ENCODE measurements at regions not wholly inside any gene's neighbourhood (a gene's known extent, or its start where the extent isn't known, plus 50 kb on each side); places are given as distances from the start of the nearest gene placed in this dataset.

DNA sequence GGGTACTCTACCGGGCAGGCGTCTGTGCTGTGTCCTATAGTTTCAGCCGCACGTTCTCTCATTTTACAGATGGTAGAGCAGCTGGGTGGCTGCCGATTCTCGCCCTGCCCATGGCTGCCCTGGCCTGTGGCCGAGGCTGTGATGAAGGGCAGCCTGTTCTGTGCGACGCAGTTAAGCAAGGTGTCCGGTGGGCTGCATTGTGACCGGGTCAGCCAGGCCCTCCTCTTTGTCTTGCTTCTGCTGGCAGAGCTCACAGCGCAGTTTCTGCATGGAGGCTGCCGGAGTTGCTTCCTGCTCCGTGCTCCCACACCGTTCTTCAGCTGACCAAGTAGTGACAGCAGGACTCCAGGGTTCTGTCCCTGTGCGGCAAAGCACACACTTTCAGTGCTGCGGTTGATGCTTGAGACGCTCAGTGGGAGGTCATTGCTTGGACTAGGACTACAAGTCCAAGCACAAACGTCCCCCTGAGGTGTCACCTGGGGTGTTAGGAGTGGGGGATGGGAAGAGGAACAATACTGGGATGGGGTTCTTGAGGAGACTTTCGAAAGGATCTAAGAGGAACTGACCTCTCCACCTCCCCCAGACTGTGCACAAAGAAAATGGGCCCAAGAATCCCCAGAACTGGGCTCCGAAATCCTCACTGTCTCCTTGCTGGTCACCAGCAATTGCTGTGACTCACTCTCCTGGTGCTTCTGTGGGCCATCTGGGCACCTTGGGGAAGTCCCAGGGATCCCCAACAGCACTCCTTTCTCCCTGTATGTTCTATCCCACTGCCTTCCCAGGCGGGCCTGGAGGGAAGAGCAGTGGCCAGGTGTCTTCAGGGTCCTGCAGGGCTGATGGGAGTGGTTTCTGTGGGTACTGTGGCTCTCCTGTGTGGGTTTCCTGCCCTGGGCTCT, 58.2 kb downstream of the GADD45G start:
- no peak overlapping the region for H3K4me3 ChIP-seq (ENCODE audit: low read length in 2 of 2)
- H3K36me3 ChIP-seq (ENCODE audit: control insufficient read depth in 2 of 2, insufficient read depth in 2 of 2, low read length in 2 of 2) = no peaks in the 10 kb centered on the region
- peaks cover 53 to 61% of the 10 kb centered on the region in 2 donors for H3K4me1 ChIP-seq (ENCODE audit: control insufficient read depth in 2 of 2, insufficient read depth in 2 of 2, low read length in 2 of 2)
- H3K27ac ChIP-seq (ENCODE audit: low read depth in 2 of 2, low read length in 2 of 2) = peak overlapping the region; percentile 77 to 84
- H3K9me3 ChIP-seq (ENCODE audit: control insufficient read depth in 2 of 2, low read length in 2 of 2) = no peaks in the 10 kb centered on the region
- H3K9ac ChIP-seq (ENCODE audit: low read depth in 1 of 2, low read length in 2 of 2) = peak overlapping the region in 1 of 2 donors; percentile 67
- no peaks in the 10 kb centered on the region for H3K27me3 ChIP-seq (ENCODE audit: control insufficient read depth in 2 of 2, insufficient read depth in 2 of 2, low read length in 2 of 2)

GRCh38 chr9:89663614-89663970, 58.8 kb downstream of the GADD45G start:
- Histone ChIP-seq H3K4me1 (ENCODE audit: control insufficient read depth in 2 of 2, insufficient read depth in 2 of 2, low read length in 2 of 2) (peaks cover 59 to 64% of the 10 kb centered on the region in 2 donors), H3K9me3 (ENCODE audit: control insufficient read depth in 2 of 2, low read length in 2 of 2) (no peaks in the 10 kb centered on the region), H3K27ac (ENCODE audit: low read depth in 2 of 2, low read length in 2 of 2) (peak overlapping the region; percentile 38 to 75), H3K9ac (ENCODE audit: low read depth in 1 of 2, low read length in 2 of 2) (peak overlapping the region in 1 of 2 donors; percentile 36), H3K36me3 (ENCODE audit: control insufficient read depth in 2 of 2, insufficient read depth in 2 of 2, low read length in 2 of 2) (no peaks in the 10 kb centered on the region), H3K4me3 (ENCODE audit: low read length in 2 of 2) (no peak overlapping the region), H3K27me3 (ENCODE audit: control insufficient read depth in 2 of 2, insufficient read depth in 2 of 2, low read length in 2 of 2) (no peaks in the 10 kb centered on the region)

DNA sequence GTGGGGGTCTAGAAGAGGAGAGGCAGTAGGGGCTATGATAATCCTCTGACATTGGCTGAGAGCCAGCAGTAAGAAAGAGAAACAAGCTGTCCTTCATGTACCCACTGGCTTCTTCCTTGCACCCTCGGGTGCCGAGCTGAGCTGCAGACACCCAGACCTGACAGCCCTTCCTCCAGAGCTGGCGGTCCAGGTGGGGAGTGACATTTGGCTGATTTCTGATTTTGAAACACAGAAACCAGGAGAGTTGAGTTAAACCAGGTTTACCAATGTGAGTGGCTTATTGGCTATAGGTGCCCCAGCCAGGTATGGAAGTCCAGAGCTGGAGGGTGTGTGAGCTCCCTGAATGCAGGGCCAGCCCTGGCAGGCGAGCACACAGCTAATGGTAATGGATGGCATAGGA, 59.2 kb downstream of the GADD45G start:
- Histone ChIP-seq H3K9me3 (ENCODE audit: control insufficient read depth in 2 of 2, low read length in 2 of 2) (no peaks in the 10 kb centered on the region), H3K36me3 (ENCODE audit: control insufficient read depth in 2 of 2, insufficient read depth in 2 of 2, low read length in 2 of 2) (no peaks in the 10 kb centered on the region), H3K27ac (ENCODE audit: low read depth in 2 of 2, low read length in 2 of 2) (peak overlapping the region; percentile 75 to 78), H3K4me3 (ENCODE audit: low read length in 2 of 2) (no peak overlapping the region), H3K9ac (ENCODE audit: low read depth in 1 of 2, low read length in 2 of 2) (peak overlapping the region in 1 of 2 donors; percentile 36), H3K4me1 (ENCODE audit: control insufficient read depth in 2 of 2, insufficient read depth in 2 of 2, low read length in 2 of 2) (peaks cover 63 to 65% of the 10 kb centered on the region in 2 donors), H3K27me3 (ENCODE audit: control insufficient read depth in 2 of 2, insufficient read depth in 2 of 2, low read length in 2 of 2) (no peaks in the 10 kb centered on the region)

GRCh38 chr9:89664896-89665329, 60.1 kb downstream of the GADD45G start:
- Histone ChIP-seq H3K4me1 (ENCODE audit: control insufficient read depth in 2 of 2, insufficient read depth in 2 of 2, low read length in 2 of 2) (peaks cover 63 to 66% of the 10 kb centered on the region in 2 donors), H3K4me3 (ENCODE audit: low read length in 2 of 2) (no peak overlapping the region), H3K9ac (ENCODE audit: low read depth in 1 of 2, low read length in 2 of 2) (peak overlapping the region in 1 of 2 donors; percentile 2), H3K27ac (ENCODE audit: low read depth in 2 of 2, low read length in 2 of 2) (peak overlapping the region; percentile 75 to 78), H3K27me3 (ENCODE audit: control insufficient read depth in 2 of 2, insufficient read depth in 2 of 2, low read length in 2 of 2) (no peaks in the 10 kb centered on the region), H3K9me3 (ENCODE audit: control insufficient read depth in 2 of 2, low read length in 2 of 2) (no peaks in the 10 kb centered on the region), H3K36me3 (ENCODE audit: control insufficient read depth in 2 of 2, insufficient read depth in 2 of 2, low read length in 2 of 2) (no peaks in the 10 kb centered on the region)

DNA sequence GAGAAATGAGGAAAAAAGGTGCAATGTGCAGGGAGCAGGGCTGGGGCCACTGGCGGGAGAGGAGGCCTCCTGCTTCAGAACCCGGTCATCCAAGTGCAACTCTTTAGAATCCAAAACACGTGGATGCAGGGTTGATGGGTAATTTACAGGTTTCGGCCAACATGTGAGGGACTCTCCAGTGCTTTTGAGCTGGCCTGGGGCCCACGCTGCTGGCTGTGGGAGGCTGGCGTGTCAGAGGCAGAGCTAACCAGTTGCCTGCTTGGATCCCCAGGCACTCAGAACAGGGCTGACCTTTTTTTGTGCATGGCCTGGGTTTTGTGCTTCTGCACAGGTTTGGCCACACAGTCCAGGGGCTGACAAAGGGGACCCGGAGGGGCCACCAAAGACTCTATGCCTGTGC, 61.6 kb downstream of the GADD45G start:
- no peaks in the 10 kb centered on the region for H3K27me3 ChIP-seq (ENCODE audit: control insufficient read depth in 2 of 2, insufficient read depth in 2 of 2, low read length in 2 of 2)
- H3K9me3 ChIP-seq (ENCODE audit: control insufficient read depth in 2 of 2, low read length in 2 of 2) = no peaks in the 10 kb centered on the region
- no peak overlapping the region for H3K9ac ChIP-seq (ENCODE audit: low read depth in 1 of 2, low read length in 2 of 2)
- no peak overlapping the region for H3K27ac ChIP-seq (ENCODE audit: low read depth in 2 of 2, low read length in 2 of 2)
- peaks cover 58 to 74% of the 10 kb centered on the region in 2 donors for H3K4me1 ChIP-seq (ENCODE audit: control insufficient read depth in 2 of 2, insufficient read depth in 2 of 2, low read length in 2 of 2)
- no peaks in the 10 kb centered on the region for H3K36me3 ChIP-seq (ENCODE audit: control insufficient read depth in 2 of 2, insufficient read depth in 2 of 2, low read length in 2 of 2)
- H3K4me3 ChIP-seq (ENCODE audit: low read length in 2 of 2) = no peak overlapping the region

DNA sequence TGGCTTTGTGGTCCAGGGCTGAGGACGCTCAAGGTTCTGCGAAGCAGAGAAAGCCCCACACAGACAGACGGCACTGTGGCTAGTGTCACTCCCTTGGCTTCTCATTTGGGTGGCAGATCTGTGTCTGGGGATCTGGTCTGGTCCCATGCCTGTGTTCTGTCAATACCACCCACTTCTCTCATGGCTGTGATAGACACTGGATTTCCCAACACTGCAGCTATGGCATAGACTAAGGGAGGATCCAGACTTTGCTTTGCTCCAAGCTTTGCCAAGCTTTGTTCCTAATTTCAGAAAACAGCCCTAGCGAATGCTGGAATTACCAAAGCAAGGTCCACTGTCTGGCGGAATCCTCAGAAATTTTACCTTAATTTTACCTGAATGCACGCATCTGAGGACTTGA, 62.1 kb downstream of the GADD45G start:
- Histone ChIP-seq H3K27ac (ENCODE audit: low read depth in 2 of 2, low read length in 2 of 2) (peak overlapping the region in 1 of 2 donors; percentile 45), H3K36me3 (ENCODE audit: control insufficient read depth in 2 of 2, insufficient read depth in 2 of 2, low read length in 2 of 2) (no peaks in the 10 kb centered on the region), H3K4me1 (ENCODE audit: control insufficient read depth in 2 of 2, insufficient read depth in 2 of 2, low read length in 2 of 2) (peaks cover 54 to 68% of the 10 kb centered on the region in 2 donors), H3K27me3 (ENCODE audit: control insufficient read depth in 2 of 2, insufficient read depth in 2 of 2, low read length in 2 of 2) (no peaks in the 10 kb centered on the region), H3K9me3 (ENCODE audit: control insufficient read depth in 2 of 2, low read length in 2 of 2) (no peaks in the 10 kb centered on the region), H3K4me3 (ENCODE audit: low read length in 2 of 2) (no peak overlapping the region), H3K9ac (ENCODE audit: low read depth in 1 of 2, low read length in 2 of 2) (no peak overlapping the region)

- Histone ChIP-seq H3K9ac (ENCODE audit: low read depth in 1 of 2, low read length in 2 of 2) (peak overlapping the region in 1 of 2 donors; percentile 27), H3K4me1 (ENCODE audit: control insufficient read depth in 2 of 2, insufficient read depth in 2 of 2, low read length in 2 of 2) (peaks cover 48 to 61% of the 10 kb centered on the region in 2 donors), H3K27ac (ENCODE audit: low read depth in 2 of 2, low read length in 2 of 2) (peak overlapping the region; percentile 45 to 52), H3K4me3 (ENCODE audit: low read length in 2 of 2) (no peak overlapping the region), H3K36me3 (ENCODE audit: control insufficient read depth in 2 of 2, insufficient read depth in 2 of 2, low read length in 2 of 2) (no peaks in the 10 kb centered on the region), H3K9me3 (ENCODE audit: control insufficient read depth in 2 of 2, low read length in 2 of 2) (no peaks in the 10 kb centered on the region), H3K27me3 (ENCODE audit: control insufficient read depth in 2 of 2, insufficient read depth in 2 of 2, low read length in 2 of 2) (no peaks in the 10 kb centered on the region)
These were observed 62.9 kb downstream of the GADD45G start for GRCh38 chr9:89667726-89668125.

- Histone ChIP-seq H3K9me3 (ENCODE audit: control insufficient read depth in 2 of 2, low read length in 2 of 2) (no peaks in the 10 kb centered on the region), H3K4me3 (ENCODE audit: low read length in 2 of 2) (no peak overlapping the region), H3K9ac (ENCODE audit: low read depth in 1 of 2, low read length in 2 of 2) (peak overlapping the region in 1 of 2 donors; percentile 27), H3K4me1 (ENCODE audit: control insufficient read depth in 2 of 2, insufficient read depth in 2 of 2, low read length in 2 of 2) (peaks cover 43 to 56% of the 10 kb centered on the region in 2 donors), H3K27me3 (ENCODE audit: control insufficient read depth in 2 of 2, insufficient read depth in 2 of 2, low read length in 2 of 2) (no peaks in the 10 kb centered on the region), H3K36me3 (ENCODE audit: control insufficient read depth in 2 of 2, insufficient read depth in 2 of 2, low read length in 2 of 2) (no peaks in the 10 kb centered on the region), H3K27ac (ENCODE audit: low read depth in 2 of 2, low read length in 2 of 2) (peak overlapping the region; percentile 45 to 52)
These were observed 63.5 kb downstream of the GADD45G start for GRCh38 chr9:89668216-89668865.

GRCh38 chr9:89668866-89669246, 64.0 kb downstream of the GADD45G start:
- H3K27ac ChIP-seq (ENCODE audit: low read depth in 2 of 2, low read length in 2 of 2) = peak overlapping the region; percentile 45 to 52
- no peaks in the 10 kb centered on the region for H3K36me3 ChIP-seq (ENCODE audit: control insufficient read depth in 2 of 2, insufficient read depth in 2 of 2, low read length in 2 of 2)
- H3K9me3 ChIP-seq (ENCODE audit: control insufficient read depth in 2 of 2, low read length in 2 of 2) = no peaks in the 10 kb centered on the region
- H3K9ac ChIP-seq (ENCODE audit: low read depth in 1 of 2, low read length in 2 of 2) = no peak overlapping the region
- H3K4me3 ChIP-seq (ENCODE audit: low read length in 2 of 2) = no peak overlapping the region
- peaks cover 38 to 54% of the 10 kb centered on the region in 2 donors for H3K4me1 ChIP-seq (ENCODE audit: control insufficient read depth in 2 of 2, insufficient read depth in 2 of 2, low read length in 2 of 2)
- H3K27me3 ChIP-seq (ENCODE audit: control insufficient read depth in 2 of 2, insufficient read depth in 2 of 2, low read length in 2 of 2) = no peaks in the 10 kb centered on the region

DNA sequence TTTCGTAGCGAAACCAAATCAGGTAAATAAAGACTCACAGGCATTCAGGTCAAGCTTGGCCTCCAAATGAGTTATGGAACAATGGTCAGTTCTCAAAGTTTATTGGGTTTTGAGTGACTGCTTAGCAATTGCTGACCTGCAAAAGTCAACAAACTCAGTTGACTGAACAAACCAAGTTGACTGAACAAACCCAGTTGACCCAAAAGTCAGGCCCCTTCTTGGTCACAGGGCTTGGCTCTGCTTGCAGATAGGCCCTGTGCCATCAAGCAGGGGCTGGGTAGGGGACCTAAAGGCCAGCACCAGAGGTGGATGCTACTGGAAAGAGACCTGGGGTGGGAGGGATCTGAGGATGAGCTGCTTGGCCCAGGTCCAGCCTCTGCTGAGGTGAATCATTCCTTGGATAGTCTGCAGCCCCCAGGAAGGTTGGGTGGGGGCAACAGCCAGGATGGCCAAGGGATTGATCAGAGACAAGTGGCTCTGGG, 64.6 kb downstream of the GADD45G start:
- no peaks in the 10 kb centered on the region for H3K27me3 ChIP-seq (ENCODE audit: control insufficient read depth in 2 of 2, insufficient read depth in 2 of 2, low read length in 2 of 2)
- H3K4me3 ChIP-seq (ENCODE audit: low read length in 2 of 2) = no peak overlapping the region
- no peaks in the 10 kb centered on the region for H3K36me3 ChIP-seq (ENCODE audit: control insufficient read depth in 2 of 2, insufficient read depth in 2 of 2, low read length in 2 of 2)
- H3K9ac ChIP-seq (ENCODE audit: low read depth in 1 of 2, low read length in 2 of 2) = no peak overlapping the region
- H3K27ac ChIP-seq (ENCODE audit: low read depth in 2 of 2, low read length in 2 of 2) = peak overlapping the region; percentile 11 to 52
- H3K4me1 ChIP-seq (ENCODE audit: control insufficient read depth in 2 of 2, insufficient read depth in 2 of 2, low read length in 2 of 2) = peaks cover 33 to 49% of the 10 kb centered on the region in 2 donors
- no peaks in the 10 kb centered on the region for H3K9me3 ChIP-seq (ENCODE audit: control insufficient read depth in 2 of 2, low read length in 2 of 2)

Measured in mucosa of rectum (tissue), 2 donors.